NCI-H1092 treated with DMSO at 0.1 percent for 48 hours (cell line): ENCODE measurements at regions not wholly inside any gene's neighbourhood (a gene's known extent, or its start where the extent isn't known, plus 50 kb on each side); places are given as distances from the start of the nearest gene placed in this dataset.

Source experiments
- DNase-seq: peaks from one replicate; lab custom pipeline; 2025; lab: John Stamatoyannopoulos, UW

DNA sequence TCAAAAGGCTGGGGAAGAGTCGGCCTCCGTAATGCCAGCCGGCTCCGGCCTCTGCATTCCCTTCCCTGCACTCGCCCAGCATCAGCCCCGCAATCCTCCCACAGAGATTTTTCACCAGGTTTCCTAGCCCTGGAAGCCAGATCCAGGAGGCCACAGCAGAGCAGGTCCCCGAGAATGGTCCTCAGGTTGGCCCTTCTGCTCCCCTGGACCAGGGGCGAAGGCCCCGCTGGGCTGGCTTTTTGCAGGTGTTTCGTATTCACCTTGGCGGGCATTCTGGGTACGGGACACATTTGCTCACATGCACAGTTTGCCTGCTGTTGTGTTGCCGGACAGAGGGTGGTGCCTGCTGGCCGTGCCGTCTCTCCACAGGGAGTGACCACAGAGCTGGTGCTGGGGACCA is 309.5 kb downstream of the NDUFA10 start:
- no peak for DNase-seq

DNA sequence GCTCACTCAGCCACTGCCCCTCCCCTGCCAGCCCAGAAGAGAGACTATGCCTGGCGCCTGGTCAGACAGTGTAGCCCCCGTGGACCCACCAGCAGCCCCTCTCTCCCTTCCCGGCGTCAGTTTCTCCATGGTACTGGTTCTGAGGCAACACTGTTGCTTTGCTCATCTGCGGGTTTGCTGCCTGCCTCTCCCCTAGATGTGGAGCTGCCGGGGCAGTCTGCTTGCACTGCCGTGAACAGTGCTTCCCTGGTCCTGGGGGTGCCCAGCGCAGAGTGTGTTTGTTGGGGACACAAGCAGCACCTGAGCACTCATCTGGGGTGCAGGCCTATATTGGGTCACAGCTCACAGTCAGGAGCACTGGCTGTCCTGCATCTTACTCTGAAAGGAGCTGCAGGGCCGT is 309.9 kb downstream of the NDUFA10 start:
- no peak for DNase-seq

DNA sequence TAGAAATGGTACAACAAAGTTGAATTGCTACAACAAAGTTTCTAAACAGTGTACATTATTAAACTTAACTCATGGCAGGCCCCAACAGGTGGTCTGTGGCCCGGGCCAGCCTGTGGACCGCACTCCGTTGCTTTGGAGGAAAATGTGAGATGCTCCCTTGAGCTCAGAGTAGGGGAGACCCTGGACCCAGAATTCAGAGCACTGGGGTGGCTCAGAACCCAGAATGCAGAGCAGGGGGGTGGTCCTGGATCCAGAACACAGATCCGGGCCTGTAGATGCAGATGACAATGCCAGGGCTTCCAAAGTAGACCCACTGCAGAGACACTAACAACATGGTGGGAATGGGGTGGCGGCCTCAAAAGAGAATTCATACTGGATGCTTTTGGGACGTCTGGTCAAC is 311.0 kb downstream of the NDUFA10 start:
- no peak for DNase-seq

DNA sequence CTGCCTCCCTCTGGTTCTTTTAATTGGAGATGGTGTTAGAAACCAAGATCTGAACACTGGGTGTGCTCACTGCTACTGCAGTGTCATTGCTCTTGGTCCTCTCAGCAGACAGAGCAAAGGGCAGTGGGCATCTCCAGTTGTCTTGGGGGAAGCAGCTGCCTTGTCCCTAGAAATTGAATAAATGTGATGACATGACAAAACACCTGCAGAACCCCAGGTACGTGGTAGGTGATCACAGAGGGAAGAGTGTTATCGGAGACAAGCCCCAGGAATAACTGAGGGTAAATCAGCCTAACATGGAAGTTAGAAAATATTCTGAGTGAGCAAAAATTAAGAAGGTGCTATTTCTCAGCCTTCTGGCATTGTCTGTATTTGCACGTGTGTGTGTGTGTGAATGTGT is 311.9 kb upstream of the HDAC4 start:
- no peak for DNase-seq

DNA sequence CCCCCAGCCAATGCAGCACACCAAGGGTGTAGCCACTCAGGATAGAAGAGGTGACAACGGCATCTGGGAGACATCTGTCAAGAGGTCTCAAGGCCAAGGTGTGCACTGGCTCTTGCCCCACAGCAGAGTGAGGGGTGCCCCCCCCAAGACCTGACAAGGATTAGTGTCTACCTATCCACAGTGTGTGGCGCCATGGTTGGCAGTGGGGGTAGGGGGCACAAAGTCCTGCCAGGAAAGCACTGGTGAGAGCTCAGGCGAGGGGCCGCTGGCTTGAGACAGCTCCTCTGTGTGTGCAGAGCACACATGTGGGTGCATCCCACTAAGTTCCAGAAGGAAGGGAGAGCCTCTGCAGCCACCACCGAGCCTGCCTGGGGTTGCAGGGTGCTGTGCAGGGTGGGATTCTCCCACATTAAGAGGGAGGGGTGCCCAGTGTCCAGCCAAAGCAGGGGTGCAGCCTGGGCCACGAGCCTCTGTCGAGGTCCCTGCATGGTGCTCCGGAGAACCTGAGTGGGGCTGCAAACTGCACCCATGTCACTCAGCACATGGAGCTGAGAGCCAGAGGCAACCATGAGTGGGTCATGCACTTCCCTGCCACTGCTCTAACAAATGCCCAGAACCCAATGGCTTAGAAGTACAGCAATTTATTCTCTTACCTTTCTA is 311.2 kb upstream of the HDAC4 start:
- DNase-seq = no peak

DNA sequence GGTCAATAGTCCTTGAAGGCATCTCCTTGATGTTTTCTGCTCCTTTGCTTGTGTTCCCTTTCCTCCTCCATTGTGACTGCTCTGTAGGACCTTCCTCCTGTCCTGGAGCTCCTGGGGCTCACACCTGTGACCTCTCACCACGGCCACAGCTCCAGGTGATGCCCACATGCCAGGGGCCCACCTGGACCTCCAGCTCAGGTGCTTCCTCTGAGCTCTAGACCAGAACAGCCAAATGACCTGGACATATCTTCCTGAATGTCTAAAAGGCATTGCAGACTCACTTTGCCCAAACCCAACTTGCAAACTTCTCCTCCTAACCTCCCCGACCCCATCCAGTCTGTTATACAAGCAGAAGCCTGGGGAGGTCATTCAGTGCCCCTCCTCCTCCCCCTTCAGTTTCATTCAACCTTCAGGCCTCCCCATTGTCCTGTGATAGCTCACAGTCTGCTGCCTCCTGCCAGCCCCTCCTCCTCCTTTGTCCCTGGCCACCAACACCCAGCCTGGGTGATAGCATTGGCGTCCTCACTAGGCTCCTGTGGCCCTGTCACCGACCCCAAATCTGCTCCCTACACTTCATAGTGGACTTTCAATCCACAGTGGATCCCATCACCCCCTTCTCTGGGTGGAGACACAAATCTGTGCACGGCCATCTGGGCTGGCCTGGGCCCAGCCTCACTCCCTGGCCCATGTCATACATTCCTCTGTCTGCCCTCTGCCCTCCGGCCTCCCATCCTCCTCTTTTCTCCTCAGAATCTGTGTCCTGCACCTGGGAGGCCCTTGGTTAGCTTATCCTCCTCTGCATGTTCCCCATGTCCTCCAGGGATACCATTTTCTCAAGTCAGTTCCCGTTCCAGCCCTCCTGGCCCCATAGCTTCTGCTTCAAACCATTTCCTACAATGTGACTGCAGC is 310.4 kb upstream of the HDAC4 start:
- DNase-seq = no peak

DNA sequence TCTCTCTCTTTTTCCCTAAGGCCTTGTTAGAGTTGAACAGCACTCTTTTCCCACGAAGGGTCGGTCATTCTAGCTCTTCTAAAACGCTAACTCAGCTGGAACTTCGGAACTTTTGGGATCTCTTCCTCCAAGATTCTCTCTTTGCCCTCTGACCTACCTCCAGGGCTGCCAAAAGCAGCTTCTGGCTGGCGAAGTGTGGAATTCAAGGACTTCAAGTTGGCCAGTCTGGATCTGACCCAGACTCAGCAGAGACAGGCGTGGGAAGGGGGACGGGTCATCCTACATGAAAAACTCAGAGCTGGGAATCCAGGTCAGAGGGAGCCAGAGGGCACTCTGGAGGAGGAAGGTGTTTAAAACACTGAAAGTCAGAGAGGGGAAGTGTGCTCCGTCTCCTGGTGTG is 305.5 kb upstream of the HDAC4 start:
- no peak for DNase-seq

DNA sequence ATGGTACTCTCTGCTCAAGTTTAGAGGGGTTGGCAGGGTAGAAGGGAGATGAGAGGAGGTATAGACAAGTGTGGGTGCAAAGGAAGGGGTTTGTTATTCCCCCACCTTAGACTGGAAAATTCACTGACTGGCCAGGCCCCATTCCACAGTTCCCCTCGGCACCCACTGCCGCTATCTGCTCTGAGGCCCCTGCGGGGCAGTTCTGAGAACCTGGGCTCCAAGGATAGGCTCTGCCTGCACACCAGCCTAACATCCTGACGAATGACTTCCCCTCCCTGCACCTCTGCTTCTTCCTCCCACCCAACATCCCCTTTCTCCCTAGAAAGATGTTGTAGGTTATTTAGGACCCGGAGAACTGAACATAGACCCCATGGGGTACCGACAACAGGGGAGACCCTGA is 303.9 kb upstream of the HDAC4 start:
- DNase-seq = no peak

DNA sequence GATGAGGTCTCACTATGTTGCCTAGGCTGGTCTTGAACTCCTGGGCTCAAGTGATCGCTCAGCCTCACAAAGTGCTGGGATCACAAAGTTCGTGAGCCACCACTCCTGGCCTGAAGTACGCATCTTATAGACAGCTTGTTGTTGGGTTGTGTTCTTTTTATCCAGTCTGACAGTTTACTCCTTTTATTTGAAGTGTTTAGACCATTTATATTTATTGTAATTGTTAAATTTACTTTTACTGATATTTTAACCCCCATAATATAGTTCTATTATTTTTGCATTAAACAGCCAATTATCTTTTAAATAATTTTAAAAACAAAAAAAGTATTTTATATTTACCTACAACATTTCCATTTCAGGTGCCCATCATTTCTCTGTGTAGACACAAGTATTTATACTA is 303.0 kb upstream of the HDAC4 start:
- no peak for DNase-seq

DNA sequence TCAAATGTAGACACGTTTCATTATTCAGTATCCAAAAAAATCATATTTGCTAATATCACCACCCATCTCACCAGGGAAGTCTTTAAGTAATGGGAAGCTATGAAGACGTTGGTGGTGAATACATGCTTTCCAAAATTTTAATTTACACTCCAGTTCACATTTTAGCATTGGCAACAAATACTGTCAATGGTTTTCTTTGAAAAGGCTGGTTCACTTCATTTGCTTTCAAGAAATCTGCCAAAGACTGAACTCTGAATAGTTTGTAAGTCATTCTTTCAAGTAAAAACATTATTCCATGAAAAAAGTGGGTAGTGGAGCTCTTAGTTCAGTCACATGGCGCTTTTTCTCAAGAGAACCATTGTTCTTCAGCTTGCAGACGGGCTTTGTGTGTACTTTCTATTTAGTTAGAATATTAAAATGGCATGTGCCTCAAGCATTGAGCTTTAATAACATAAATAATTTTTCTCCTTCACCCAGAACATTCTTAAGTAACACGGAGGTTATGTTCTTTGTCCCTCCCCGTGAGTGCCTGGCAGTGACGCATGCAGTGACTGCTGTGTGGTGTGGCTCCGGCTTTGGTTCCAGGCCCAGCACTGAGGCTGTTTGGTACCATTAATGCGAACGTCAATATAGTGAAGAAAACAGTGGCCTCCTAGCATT is 300.0 kb upstream of the HDAC4 start:
- DNase-seq = no peak

DNA sequence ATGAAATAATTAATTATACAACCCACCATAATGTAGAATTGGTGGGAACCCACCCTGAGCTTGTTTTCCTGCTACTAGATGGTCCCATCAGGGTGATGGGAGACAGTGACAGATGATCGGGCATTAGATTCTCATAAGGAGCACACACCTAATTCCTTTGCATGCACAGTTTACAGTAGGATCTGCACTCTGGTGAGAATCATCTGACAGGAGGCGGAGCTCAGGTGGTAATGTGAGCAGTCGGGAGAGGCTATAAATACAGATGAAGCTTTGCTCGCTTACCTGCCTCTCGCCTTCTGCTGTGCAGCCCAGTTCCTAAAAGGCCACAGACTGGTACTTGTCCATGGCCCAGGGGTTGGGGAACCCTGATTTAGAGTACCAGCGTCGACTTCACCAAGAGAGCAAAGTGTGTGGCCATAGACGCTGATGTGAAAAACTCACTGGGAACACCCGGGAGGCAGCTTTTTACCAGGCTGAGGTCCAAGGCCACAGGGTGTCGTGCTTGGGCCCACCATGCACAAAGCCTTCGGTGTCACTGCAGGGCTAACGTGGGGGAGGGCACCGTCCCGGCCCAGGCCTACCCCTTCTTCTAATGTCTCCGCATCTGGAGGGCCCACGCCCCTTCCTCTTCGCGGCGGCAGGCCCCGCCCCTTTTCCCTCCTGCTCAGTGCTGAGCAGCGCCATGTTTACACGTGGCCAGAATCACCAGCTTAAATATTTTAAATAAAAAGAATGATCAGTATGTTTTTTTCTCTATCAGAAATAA is 296.8 kb upstream of the HDAC4 start:
- no peak for DNase-seq

DNA sequence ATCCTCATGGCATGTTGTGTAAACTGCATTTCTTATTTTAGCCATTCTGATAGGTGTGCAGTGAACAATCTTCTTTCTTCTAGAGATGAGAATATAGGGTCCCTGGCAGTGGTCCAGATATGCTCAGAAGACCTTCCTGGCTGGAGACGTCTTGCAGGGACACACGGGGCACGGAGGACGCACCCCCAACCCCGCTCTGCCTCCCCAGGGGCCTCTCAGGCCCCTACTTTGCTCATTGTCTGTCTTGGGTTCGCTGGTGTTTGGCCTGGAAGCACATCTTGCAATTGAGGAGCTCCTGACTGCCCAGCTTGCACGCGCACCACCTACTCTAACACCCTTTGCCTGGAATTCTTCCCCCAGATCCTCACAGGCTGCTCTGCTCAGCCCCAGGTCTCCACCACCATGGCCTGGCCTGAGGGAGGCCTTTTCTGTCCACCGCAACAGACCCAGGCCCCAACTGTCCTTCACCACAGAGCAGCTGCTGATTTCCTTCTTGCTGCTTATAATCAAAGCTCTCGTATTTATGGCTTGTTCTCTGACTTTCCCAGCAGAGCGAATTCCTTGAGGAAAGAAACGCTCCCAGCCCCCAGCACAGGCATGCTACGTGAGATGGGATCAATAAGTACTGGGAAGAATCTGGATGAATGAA is 295.9 kb upstream of the HDAC4 start:
- DNase-seq = no peak

DNA sequence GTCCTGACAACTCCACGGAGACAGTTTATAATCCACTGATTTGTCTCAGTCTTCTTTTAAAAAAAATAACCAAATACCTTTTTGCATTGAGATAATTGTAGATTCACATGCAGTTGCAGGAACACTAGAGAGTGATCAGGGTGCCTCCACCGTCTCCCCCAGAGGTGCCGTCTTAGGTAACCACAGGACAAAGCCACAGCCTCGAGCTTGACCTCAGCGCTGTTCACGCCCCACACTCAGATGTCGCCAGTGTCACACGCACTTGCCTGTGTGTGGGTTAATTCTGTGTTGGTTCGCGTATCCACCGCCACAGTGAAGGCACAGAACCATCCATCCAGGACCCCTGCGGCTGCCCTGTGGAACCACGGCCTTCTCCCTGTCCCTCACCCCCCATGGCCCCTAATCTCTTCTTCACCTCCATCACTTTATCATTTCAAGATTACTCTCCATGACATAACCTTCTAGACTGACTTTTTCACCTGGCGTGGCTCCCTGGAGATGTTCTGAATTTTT is 295.0 kb upstream of the HDAC4 start:
- DNase-seq = no peak

DNA sequence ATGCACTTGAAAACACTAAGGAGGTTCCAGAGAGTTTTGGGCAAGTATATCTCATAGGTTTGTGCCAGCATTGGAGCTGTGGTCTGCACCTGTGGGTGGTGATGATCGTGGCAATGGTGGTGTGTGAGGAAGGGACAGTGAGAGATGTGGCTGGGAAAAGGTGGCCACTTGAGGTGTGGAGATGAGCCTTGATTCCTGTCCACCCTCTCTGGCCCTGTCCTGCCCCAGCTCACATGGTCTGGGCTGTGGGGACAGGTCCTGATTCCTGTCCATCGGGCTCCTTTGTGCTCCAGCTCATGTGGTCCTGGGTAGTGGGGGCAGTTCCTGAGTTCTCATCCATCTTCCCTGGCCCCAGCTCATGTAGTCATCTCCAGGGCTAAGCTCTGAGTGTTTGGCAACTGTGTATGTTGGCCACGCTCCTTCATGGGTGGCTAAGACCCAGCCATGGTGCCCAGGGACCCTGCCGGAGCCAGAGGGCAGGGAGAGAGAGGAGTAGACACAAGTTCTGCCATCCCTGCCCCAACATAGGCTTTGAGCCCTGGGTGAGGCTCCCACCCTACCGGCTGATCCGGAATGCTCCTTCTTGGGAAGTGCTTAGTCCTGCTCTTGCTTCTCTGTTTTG is 294.4 kb upstream of the HDAC4 start:
- DNase-seq = no peak

DNA sequence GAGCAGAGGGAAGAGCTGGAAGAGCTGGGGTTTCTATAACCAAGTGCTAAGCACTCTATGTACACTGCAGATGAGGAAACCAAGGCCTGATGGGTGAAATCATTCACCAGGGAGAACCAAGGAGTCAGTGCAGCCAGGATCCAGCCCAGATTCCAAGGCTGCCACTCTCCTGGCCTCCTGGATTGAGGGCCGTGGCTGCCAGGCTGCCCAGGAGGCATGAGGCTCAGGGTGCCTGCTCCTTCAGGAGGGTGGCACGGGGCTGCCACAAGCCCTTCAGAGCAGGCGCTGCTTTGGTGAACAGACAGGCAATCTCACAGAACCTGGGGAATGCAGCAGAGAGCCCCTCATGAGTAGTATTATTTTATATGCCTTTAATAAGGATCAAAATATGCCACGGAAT is 293.7 kb upstream of the HDAC4 start:
- DNase-seq = no peak

DNA sequence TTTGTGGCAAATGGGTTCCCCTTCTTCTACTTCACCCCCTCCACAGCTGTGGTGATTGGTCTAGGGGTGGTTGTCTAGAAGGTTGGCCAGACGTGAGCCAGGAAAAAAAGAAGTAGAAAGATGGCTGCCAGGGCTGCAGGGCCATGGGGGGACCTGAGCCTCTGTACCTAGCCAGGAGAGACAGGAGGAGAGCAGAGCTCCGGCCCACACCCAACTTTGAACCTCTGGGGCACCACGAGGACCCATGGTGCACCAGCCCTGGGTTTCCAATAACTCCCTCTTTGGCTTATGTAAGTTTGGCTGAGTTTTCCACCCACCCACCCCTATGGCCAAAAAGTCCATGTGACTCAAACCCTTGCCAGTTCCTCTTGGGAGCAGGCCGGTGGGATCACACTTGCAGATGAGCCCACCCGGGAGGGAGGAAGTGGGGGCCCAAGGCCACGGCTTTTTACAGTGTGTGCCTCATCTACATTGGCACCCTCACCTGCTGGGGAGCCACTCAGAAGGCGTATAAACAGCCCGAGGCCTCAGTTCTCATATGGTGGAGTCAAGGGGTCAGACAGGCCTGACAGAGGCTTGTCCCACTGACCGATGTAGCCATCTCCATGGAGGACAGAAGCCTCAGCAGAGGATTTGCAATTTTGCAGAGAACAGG is 293.1 kb upstream of the HDAC4 start:
- no peak for DNase-seq

DNA sequence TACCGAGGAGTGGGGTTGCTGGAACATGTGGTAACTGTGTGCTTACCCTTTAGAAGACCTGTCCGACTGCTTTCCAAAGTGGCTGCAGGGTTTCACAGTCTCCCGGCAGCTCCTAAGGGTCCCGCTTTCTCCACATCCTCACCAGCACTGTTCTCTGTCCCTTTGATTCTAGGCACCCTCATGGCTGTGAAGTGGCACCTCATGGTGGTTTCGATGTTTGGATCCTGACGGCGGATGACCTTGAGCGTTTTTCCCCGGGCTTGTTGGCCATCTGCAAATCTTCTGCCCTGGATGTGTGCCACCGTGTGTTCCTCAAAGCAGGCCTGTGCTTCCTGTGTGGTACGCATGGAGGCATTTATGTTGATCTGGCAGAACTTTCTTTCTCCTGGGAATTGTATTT is 292.5 kb upstream of the HDAC4 start:
- DNase-seq = no peak

DNA sequence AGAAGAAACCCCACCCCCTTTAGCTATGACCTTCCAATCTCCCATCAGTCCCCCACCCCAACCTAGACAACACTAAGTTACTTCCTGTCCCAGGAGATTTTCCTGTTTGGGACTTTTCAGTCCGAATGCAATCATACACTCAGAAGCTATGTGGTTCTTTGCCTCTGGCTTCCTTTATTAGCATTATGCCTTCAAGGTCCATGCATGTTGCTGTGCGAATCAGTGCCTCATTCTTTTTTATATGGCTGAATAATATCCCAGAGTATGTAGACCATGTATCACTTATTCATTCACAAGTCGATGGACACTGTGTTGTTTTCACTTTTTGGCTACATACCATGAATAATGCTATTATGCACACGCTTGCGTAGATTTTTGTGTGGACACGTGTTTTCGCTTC is 292.1 kb upstream of the HDAC4 start:
- no peak for DNase-seq

DNA sequence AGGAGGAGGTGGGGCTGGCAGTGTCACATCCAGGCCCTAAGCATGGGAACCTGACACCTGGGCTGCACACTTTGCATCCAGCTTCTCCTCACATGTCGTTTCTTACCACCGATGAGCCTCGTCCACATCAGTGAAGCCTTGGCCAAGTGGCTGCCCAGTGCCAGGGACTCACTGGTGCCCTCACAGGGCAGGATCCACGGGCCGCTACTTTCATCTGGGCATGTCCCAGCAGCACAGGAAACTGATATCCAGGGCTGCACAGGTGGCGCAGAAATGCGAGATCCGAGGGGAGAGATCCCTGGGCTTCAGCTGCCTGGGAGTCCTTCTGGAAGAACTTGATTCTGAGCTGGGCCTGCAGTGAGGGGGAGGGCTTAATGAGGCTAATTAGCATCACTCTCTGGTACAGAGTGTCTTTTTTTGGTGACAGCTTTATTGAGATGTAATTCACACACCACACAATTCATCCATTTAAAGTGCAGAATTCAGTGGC is 291.6 kb upstream of the HDAC4 start:
- no peak for DNase-seq

DNA sequence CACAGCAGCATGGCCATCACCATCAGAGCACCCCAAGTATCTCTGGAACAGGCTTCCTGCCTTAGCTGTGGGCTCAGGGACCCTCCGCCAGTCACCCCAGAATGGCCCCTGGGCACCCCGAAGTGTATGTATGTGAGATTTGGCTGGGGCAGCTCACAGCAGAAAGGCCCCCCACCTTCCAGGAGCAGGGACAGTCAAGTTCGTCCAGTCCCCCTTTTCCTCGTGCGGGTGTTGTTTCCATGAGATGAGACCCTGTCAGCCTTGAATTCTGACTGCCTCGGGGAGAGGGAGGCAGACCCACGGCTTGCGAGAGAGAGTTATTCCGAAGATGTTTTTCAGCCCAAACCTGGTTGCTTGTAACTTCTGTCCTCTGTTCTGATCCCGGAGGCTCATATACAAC is 290.9 kb upstream of the HDAC4 start:
- no peak for DNase-seq
